Astrocyte of the hippocampus (primary cell): ENCODE measurements at regions not wholly inside any gene's neighbourhood (a gene's known extent, or its start where the extent isn't known, plus 50 kb on each side); places are given as distances from the start of the nearest gene placed in this dataset.

Experiments
- DNase-seq: peaks from one replicate; pipeline ENCODE4 v3.0.0; 2011; ENCODE audit warnings: low read depth, low spot score

DNA sequence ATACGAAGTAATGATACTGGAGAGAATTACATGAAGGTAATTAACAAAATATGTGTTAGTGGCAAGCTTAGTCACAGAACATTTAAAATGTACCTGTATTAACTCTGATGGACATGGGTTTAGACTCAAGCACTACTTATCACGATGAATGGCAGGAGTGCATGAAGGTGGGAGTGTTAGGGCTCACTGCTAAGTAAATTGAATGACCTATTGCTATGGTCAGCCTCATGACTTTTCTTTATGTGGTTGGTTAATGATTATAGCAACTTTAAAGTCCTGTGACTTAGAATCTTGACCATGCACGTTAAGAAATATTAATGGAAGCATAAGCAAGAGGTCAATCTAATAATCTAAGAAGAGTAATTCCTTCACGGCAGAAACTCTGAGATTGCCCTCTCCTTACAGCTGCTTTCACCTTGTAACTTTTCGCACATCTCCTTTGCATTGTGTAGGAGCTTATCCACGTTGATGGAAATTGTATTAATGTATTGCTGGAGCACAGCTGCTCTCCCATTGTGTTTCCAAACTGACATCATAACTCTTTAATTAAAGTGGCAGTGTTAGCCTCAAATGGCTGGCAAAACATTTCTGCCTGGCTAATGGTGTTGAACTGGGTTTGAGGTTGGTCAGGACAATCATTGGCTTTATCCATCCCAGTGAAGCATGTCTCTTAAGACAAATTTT lies 114.5 kb downstream of the RXFP2 start:
- no peak for DNase-seq

DNA sequence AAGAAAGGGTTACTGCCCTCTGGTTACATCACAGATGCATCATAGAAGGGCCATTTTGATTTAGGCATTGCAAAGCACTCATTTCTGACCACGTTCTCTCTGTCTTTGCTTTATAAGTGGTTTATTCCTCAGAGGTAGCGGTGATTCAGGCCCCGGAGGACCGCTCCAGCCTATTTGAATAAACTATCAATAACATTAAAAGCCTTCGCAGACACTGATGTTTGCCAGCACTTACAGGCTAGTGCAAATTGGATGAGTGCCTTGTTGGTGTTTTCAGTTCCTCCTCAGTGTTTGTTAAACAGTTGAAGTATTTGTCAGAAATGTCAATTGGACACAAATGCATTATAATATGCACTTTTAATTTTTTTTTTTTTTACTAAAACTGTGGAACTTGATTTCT lies 120.2 kb downstream of the RXFP2 start:
- peak; percentile 26 for DNase-seq

DNA sequence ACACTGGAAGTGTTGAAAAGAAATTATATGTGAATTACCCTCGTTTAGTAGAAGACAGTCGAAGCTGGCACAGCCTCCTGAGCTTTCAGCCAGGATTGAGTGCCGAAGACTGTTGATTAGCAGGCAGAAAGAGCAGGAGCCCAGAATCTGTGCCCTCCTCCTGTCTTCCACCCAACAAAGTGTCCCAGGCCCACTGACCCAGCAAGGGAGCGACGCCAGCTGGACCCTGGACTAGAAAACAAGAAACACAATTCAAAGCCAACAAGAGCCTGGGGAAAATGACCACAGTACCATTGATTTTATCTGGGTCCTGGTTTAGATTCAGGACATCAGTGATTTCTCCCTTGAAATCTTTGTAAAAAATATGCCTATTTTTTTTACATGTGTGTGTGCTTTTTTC lies 120.7 kb downstream of the RXFP2 start:
- peak; percentile 5 for DNase-seq

DNA sequence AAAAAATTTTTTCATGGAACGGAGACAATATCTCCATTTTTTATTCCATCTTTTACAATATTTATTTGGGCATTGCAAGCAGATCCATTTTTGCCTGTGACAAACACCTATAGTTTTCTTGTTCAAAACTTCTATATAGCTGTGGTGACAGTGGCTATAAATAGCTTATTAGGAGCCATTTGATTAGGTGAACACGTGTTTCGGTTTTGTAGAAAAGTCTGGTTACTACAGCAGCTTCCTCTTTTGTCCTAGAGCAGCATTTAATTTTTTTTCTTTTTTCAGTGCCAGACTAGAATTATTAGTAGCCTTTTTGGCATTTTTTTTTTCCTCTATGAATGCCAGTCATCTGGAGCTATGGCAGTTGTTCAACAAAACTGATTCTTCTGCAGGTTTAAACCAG lies 123.5 kb downstream of the RXFP2 start:
- no peak for DNase-seq

DNA sequence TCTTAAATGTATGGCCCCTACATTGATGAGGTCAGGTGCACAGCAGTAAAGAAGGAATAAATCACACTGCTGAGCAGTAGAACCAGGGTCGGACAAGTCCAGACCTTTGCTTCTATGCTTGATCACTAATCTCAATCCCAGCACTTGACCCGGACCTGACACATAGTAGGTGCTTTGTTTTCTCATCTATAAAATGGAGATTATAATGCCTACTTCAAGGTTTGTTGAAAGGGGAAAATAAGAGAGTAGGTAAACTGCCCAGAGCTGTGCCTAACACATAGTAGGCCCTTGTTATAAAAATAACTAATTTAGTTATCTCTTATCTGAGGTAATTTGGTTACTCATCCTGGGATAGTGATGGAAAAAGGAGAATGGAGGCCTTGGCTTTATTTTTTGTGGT lies 125.0 kb downstream of the RXFP2 start:
- DNase-seq = no peak

DNA sequence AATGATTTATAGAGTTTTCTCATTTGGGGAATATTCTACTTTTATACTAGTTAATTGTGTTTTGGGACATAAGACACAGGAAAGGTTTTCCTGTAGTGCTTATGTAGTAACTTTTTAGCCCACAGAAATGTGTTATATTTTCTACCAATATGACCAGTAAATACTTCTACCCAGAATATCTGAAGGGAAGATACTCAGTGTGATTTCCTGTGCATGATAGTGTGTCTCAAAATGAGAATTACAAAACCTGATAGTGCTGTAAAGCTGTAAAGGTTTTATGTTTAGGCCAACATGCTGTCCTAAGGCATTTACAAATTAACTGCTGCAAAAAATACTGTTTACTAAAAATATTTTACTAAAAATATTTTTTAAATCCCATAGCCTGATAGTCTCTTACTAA lies 126.8 kb downstream of the RXFP2 start:
- DNase-seq = no peak

DNA sequence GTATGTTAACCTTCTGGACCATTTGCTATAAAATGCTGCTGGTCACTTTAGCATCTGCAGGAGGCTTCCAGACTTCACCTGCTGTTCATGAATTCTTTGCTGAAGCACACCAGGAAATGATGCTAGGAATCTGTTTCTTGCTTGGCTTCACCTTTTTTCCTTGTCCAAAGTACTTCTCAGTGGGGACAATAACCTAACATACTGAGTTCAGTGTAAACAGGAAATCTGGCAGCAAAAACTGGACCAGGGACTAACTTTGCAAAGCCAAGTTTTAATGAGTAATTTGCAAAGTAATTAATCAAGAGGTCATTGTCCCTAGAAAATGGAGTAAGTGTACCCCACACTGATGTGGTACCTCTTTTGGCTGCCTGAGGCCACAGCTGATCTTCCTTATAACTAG lies 128.4 kb downstream of the RXFP2 start:
- no peak for DNase-seq

DNA sequence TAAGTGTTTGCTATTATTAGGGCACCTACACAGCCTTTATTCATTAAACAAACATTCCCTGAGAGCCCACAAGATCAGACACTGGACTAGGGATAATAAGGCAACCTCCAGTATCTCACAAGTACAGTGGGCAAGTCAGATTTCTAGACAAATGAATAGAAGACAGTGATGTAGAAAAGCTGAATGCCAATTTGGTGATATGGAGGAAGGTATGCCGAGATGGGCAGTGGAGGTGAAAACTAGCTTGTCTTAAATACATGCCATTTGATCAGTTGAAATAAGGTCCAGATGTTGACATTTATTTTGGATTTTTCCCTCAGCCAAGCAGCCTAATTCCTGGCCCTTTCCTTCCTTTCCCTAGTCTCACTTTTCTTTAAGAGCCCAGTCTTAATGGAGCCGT lies 130.3 kb downstream of the RXFP2 start:
- no peak for DNase-seq

DNA sequence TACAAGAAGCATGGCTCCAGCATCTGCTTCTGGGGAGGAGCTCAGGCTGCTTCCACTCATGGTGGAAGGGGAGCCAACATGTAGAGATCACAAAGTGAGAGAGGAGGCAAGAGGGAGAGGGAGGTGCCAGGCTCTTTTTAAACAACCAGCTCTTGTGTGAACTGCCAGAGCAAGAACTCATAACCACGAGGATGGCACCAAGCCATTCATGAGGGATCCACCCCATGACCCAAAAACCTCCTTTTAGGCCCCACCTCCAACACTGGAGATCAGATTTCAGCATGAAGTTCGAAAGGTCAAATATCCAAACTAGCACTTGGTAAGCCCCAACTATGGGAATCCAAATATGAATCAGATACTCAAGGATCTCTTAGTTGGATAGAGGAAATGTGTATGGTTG lies 131.2 kb downstream of the RXFP2 start:
- no peak for DNase-seq

DNA sequence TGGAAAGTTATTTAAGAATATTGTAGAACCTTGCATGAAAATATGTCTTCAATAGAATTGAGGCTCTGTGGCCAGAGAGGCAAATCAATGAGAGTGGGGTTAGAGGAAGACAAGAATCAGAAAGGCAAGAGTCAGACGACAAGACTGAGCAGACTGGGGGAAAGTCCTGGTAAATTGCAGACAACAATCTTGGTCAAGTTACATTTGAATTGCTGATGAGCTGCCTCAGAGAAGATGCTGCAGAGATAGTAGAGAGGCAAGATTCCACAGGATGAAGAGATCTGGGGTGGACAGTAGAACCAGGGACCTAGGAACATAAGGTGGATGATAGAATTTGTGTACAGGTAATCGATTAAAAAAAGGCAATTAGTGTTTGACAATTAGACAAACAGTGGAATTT lies 133.8 kb downstream of the RXFP2 start:
- DNase-seq = no peak

DNA sequence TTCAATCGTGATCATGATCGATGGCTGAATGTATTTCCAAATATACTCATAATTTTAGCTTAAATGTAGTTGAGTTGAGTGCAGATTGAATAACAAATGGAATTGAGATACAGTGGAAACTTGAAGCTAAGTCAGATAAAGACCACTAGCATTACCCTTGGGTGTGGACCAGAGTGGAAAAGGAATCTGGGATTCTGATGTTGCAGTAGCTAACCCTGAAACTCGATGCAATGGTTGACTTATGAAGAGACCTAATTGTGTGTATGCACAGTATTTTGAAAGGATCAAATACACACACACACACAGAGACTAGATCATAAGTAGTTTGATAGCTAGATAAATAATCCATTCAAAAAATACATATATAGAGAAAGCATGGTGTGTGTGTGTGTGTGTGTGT lies 135.8 kb downstream of the RXFP2 start:
- DNase-seq = no peak

DNA sequence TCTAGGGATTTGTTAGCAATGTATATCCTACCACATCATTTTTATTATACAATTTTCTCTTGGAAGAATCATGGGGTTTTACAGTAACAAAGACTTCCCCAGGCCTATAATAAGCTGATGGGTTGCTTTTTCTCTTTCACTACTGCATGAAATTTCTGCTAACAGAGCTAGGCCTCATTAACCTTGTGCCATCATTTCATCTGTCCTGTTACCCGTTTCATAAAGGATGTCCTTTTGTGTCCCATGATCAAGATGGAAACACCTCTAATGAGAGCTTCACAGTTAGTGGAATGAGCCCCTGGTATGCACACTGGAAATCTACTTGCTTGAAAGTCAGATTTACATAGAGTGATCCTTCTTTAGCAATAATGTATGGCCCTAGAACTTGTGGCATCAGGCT lies 138.7 kb downstream of the RXFP2 start:
- DNase-seq = no peak

DNA sequence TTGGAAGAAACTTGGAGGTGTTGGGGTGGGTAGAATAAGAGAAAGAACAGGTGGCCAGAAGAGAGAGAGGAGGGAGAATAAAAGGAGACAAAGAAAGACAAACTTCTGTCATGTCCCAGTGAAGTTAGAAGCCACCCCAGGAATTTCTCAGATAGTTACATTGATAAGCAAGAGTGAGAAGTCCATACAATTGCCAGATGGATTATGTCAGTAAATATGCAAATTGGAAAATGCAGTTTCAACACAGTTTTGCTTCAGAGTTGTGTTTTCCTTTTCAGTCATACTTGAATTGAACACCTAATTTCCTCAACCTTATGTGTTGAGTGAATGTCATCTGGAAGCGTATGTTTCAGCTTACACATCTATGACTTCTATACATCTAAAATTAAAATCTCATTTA lies 139.2 kb downstream of the RXFP2 start:
- no peak for DNase-seq

DNA sequence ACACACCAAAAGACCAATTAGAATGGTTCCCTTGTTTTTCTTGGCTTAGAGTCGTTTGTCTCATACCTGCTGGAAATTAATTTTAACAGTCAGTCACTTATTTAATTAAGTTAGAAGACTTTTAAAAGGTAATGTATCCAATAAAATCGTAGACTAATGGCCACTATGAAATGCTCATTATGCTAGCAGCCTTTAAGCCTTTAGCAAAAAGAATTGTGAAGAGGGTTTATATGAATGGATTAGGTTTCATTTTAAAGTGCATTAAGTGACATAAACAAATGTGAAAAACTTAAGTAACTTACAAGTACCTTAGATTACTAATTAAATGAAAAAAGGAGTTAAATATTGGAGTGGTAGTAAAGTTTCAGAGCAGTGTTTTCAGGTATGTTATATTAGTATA lies 139.6 kb downstream of the RXFP2 start:
- DNase-seq = no peak

DNA sequence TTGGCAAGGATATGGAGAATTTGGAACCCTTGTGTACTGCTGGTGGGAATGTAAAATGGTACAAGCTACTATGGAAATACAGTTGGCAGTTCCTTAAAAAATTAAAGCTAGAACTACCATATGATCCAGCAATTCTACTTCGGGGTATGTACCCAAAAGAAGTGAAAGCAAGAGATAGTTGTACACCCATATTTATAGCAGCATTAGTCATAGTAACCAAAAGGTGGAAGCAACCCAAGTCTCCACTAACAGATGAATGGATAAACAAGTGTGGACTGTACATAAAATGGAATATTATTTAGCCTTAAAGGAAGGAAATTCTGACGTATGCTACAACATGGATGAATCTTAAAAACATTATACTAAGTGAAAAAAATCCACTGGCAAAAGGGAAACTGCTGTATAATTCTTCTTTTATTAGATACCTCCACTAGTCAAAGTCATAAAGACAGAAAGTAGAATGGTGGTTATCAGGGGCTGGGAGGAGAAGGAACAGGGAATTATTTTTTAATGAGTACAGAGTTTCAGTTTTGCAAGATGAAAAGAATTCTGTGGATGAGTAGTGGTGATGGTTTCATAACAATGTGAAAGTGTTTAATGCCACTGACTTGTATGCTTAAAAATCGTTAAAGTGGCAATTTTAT lies 141.6 kb downstream of the RXFP2 start:
- DNase-seq = no peak

DNA sequence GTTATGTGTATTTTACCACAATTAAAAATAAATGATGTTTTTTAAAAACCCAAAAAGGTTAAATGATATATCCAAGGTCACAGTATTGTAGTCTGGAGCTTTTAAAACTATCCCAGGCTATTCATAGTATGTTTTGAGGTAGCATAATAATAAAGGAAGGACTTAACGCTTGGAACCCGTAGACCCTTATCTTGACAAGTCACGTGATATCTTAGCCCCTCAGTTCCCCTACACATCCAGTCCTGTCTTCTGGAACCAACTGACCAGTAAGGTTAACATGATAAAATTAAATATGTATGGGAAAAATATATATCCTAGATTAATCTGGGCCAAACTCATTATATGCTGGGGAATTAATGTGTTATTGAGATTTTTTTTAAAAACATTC lies 142.2 kb downstream of the RXFP2 start:
- DNase-seq = no peak

DNA sequence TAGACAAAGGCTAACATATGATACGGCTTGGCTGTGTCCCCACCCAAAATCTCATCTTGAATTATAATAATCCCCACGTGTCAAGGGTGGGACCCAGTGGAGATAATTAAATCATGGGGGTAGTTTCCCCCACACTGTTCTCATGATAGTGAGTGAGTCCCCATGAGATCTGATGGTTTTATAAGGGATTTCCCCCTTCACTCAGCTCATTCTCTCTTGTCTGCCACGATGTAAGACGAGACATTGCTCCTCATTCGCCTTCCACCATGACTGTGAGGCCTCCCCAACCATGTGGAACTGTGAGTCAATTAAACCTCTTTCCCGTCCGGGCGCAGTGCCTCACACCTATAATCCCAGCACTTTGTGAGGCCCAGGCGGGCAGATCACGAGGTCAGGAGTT lies 143.5 kb downstream of the RXFP2 start:
- no peak for DNase-seq

DNA sequence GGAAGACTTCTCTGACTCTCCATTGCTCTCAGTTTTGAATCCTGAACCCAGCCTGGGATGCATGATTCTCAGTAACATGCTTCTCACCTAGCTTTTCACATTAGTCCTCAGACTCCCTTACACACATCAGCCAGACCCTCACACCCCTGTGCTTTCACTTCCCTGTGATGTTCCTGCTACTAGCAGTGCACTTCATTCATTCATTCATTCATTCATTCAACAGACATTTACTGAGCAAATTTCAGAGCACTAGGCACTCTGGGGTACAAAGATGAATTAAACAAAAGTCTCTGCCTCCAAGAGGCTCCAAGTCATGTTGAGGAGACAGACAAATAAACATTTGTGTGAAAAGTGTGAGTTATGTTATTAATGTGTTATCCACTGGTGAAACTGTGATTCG lies 145.2 kb downstream of the RXFP2 start:
- no peak for DNase-seq

DNA sequence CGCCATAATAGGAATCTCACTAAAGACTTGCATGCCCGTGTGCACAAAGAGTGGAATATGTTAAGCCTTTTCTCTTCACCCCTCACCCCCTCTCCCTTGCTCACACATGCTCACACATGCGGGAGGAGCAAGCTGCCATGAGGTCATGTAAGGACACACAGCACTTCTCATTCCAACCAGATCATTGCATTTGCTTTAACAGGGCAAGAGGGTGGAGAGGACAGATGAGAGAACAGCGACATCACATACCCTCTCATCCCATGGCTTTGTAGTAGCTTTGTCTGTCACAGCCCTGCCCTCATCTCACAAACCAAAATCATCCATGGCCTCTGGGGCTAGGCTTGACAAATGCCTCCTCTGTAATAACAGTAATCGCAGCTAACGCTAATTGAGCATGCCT lies 145.6 kb upstream of the FRY start:
- no peak for DNase-seq

DNA sequence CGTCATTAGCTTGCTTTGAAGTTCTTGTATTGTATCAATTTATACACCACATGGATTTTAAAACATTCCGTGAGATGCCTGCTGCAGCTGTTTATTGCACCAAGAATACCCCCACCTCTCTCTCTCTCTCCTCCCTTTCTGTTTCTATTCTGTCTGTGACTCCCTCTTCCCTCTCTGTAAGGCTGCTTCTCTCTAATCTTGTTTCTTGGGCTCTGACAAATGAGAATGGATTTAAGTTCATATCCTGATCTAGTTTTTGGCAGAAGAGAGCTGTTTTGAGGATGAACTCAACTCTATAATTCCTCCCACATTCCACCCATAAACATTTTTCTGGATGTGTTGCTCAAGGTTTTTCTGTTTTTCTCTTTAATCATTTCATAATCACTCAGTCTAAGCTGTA lies 144.3 kb upstream of the FRY start:
- no peak for DNase-seq

DNA sequence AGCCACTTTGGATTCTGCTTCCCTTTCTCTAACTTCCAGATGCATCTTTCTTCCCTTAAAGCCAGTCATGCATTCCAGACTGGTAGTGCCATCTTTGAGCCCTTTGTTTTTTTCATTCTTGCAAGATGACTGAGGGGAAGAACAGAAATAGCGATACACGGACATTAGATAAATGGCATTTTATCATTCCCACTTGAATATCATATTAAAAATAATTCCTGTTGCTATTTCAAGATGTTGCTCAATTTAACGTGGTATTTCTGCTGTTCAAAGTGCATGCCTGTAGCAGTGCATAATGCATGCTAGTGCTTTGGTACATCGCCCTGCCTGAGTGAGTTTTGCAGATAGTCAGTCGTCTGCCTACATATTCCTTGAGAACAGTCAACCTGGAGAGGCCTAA lies 140.6 kb upstream of the FRY start:
- no peak for DNase-seq

DNA sequence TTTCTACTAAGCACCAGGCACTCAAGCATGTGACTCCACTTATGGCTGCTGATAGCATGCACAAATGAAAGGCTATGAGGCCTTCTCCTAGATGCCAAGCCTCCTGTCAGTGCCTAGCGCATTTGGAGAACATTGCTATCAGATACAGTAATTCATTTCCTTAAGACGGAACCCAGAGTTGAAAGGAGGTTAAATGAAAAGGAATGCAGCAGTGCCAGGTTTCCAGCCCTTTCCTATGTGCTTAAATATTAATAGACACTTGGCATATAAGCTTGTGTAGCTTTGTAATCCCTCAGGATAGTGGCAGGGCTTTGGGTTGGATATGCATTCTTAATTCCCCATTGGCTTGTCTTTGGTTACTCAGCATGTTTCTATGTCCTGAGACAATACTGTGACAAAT lies 140.1 kb upstream of the FRY start:
- no peak for DNase-seq

DNA sequence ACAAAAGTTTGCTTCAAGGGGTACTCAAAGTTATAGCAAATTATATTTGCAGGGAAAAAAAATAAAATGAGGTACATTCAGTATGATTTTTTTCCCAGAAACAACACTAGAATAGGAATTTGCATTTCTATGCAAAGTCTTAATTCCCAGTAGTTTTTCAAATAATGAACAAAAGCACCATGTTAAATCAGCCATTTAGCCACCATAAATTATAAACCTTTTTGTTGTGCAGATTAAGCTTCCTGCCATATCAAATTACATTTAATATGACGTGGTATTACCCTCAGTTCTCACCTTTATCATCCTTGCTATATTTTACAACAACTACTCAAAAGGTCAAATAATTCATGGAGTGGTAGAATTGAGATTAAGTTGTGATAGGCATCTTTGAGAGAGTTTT lies 136.6 kb upstream of the FRY start:
- no peak for DNase-seq

DNA sequence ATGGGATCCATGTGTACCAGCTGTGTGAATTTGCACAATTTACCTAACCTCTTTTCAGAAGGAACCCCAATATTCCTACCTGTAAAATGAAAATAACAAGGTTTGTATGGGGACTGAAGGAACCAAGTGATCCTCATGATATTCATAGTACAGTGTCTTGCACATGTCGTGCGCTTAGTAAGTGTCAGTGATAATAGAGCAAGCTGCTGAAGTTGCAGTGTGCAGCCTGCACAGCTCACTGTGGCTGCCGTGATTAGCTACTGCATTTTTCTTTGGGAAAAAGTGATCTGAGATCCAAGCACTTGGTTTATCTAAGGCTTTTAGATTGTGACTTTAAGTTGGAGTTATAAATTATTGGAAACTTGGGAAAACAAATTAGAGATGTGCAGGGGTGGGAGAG lies 135.9 kb upstream of the FRY start:
- no peak for DNase-seq
